IMR-90 (cell line): ENCODE measurements at regions not wholly inside any gene's neighbourhood (a gene's known extent, or its start where the extent isn't known, plus 50 kb on each side); places are given as distances from the start of the nearest gene placed in this dataset.

Experiments used
- ATAC-seq: fragments of 200-7000 bp; cut with Tn5 transposase; 2 replicates; pipeline ENCODE4 v1.9.1; 2020; ENCODE audit warnings: low read depth, mild to moderate bottlenecking, moderate library complexity
- BruUV-seq: library from RNA; stranded (reverse); fragments of 400-500 nt; replicated peaks from 2 replicates; lab custom pipeline; 2021; lab: Mats Ljungman, UMichigan
- CTCF ChIA-PET: fragments of 300-600 bp; formaldehyde crosslinking; extraction: SDS; loops from one replicate; lab custom pipeline; 2021; ENCODE audit warnings: antibody characterized with exemption; lab: Yijun Ruan, JAX
- POLR2A ChIA-PET: fragments of 300-600 bp; sonication (Branson Sonifier 250); formaldehyde crosslinking; loops from one replicate; lab custom pipeline; 2022; ENCODE audit warnings: antibody characterized with exemption; ENCODE audit not compliant: unreplicated experiment; lab: Charles Lee
- DNase-seq: peaks from one replicate; pipeline ENCODE4 v3.0.0; 2013
- H2AFZ ChIP-seq: replicated peaks from 2 replicates; pipeline ENCODE3; 2013; ENCODE audit warnings: low read length, mild to moderate bottlenecking; ENCODE audit not compliant: poor library complexity
- H2AK5ac ChIP-seq: 2 replicates; pipeline ENCODE4 v1.6.1; 2013; ENCODE audit warnings: low read depth, low read length, inconsistent platforms
- H2AK9ac ChIP-seq: replicated peaks from 2 replicates; pipeline ENCODE3; 2013; ENCODE audit warnings: mild to moderate bottlenecking, low read depth, low read length, moderate library complexity; ENCODE audit not compliant: poor library complexity
- H2BK120ac ChIP-seq: 2 replicates; pipeline ENCODE4 v1.6.1; 2013; ENCODE audit warnings: low read depth, low read length, inconsistent platforms
- H2BK15ac ChIP-seq: 3 replicates; pipeline ENCODE4 v1.6.1; 2013; ENCODE audit warnings: low read depth, low read length, inconsistent platforms
- H2BK20ac ChIP-seq: 2 replicates; pipeline ENCODE4 v1.6.1; 2013; ENCODE audit warnings: low read depth, mild to moderate bottlenecking, inconsistent platforms, low read length, moderate library complexity
- H2BK5ac ChIP-seq: 2 replicates; pipeline ENCODE4 v1.6.1; 2013; ENCODE audit warnings: mild to moderate bottlenecking, low read depth, low read length, inconsistent platforms; ENCODE audit not compliant: poor library complexity, severe bottlenecking
- H3K14ac ChIP-seq: replicated peaks from 2 replicates; pipeline ENCODE4 v1.6.1; 2013; ENCODE audit warnings: low read depth, low read length, inconsistent platforms
- H3K18ac ChIP-seq: 2 replicates; pipeline ENCODE4 v1.6.1; 2013; ENCODE audit warnings: low read depth, low read length, control low read depth
- H3K23ac ChIP-seq: 2 replicates; pipeline ENCODE4 v1.6.1; 2013; ENCODE audit warnings: low read depth, low read length, inconsistent platforms
- H3K27ac ChIP-seq: 2 replicates; pipeline ENCODE4 v1.5.1; 2013; ENCODE audit warnings: mild to moderate bottlenecking, control low read depth, low read length; ENCODE audit not compliant: insufficient read depth
- H3K27me3 ChIP-seq: 2 replicates; pipeline ENCODE4 v1.6.1; 2013; ENCODE audit warnings: low read length; ENCODE audit not compliant: control insufficient read depth, insufficient read depth
- H3K36me3 ChIP-seq: 2 replicates; pipeline ENCODE4 v1.6.1; 2013; ENCODE audit warnings: low read length, mixed read lengths; ENCODE audit not compliant: control insufficient read depth, insufficient read depth
- H3K4ac ChIP-seq: 2 replicates; pipeline ENCODE4 v1.6.1; 2013; ENCODE audit warnings: low read depth, low read length, inconsistent platforms
- H3K4me1 ChIP-seq: 2 replicates; pipeline ENCODE4 v1.6.1; 2013; ENCODE audit warnings: low read length, mixed read lengths; ENCODE audit not compliant: control insufficient read depth, insufficient read depth
- H3K4me2 ChIP-seq: 2 replicates; pipeline ENCODE4 v1.6.1; 2013; ENCODE audit warnings: low read depth, mild to moderate bottlenecking, control low read depth, low read length, moderate library complexity
- H3K4me3 ChIP-seq: 2 replicates; pipeline ENCODE4 v1.5.1; 2013; ENCODE audit warnings: low read depth, mild to moderate bottlenecking, control low read depth, low read length, moderate library complexity; ENCODE audit not compliant: insufficient read depth
- H3K56ac ChIP-seq: 2 replicates; pipeline ENCODE4 v1.6.1; 2013; ENCODE audit warnings: low read length, inconsistent platforms; ENCODE audit not compliant: insufficient read depth; ENCODE audit errors: extremely low read depth
- H3K79me1 ChIP-seq, 2 experiments: 2 replicates each; pipeline ENCODE4 v1.6.1; 2013; ENCODE audit warnings: low read length in 2 of 2, inconsistent platforms in 1 of 2, low read depth in 1 of 2
- H3K9ac ChIP-seq: 2 replicates; pipeline ENCODE4 v1.6.1; 2013; ENCODE audit warnings: low read depth, low read length, control low read depth
- H3K9me1 ChIP-seq: 2 replicates; pipeline ENCODE4 v1.6.1; 2013; ENCODE audit warnings: low read length, inconsistent platforms; ENCODE audit not compliant: insufficient read depth
- H3K9me3 ChIP-seq: 2 replicates; pipeline ENCODE4 v1.6.1; 2013; ENCODE audit warnings: low read length; ENCODE audit not compliant: control insufficient read depth, insufficient read depth
- H4K20me1 ChIP-seq: 2 replicates; pipeline ENCODE4 v1.6.1; 2013; ENCODE audit warnings: low read length, inconsistent platforms; ENCODE audit not compliant: insufficient read depth
- H4K5ac ChIP-seq: 2 replicates; pipeline ENCODE4 v1.6.1; 2013; ENCODE audit warnings: mild to moderate bottlenecking, low read depth, low read length, control low read depth
- H4K8ac ChIP-seq, 2 experiments: 2 replicates each; pipeline ENCODE4 v1.6.1; 2013; ENCODE audit warnings: low read depth in 2 of 2, low read length in 2 of 2, control low read depth in 1 of 2, inconsistent platforms in 1 of 2
- H4K91ac ChIP-seq: 2 replicates; pipeline ENCODE4 v1.6.1; 2013; ENCODE audit warnings: low read depth, low read length, inconsistent platforms; ENCODE audit not compliant: insufficient read depth
- CEBPB ChIP-seq: IDR thresholded peaks from 2 replicates; pipeline ENCODE4 v1.6.1; 2012; ENCODE audit warnings: low read depth, low read length, improper control_type of control experiment
- WGBS, 2 experiments: methylation state at CpG; one replicate each; pipeline versions ENCODE4 v1.1.5 to v1.1.7; 2013; ENCODE audit warnings: missing lambda C conversion rate in 2 of 2; ENCODE audit not compliant: insufficient read length in 1 of 2; ENCODE audit errors: extremely low coverage in 2 of 2; 5-methylcytosine and 5-hydroxymethylcytosine counted together
- dilution Hi-C: fragments of 300-500 bp; cut with HindIII; formaldehyde crosslinking; loops from one replicate; pipeline ENCODE4 v1.14.3; 2018; ENCODE audit warnings: low sequenced_read_pairs; ENCODE audit not compliant: unreplicated experiment
- in situ Hi-C: fragments of 300-500 bp; cut with MboI; formaldehyde crosslinking; loops from 3 replicates; pipeline ENCODE4 v1.14.3; 2019; ENCODE audit warnings: low sequenced_read_pairs, inconsistent platforms, mixed read lengths
- intact Hi-C: fragments of 100-400 bp; cut with micrococcal nuclease; formaldehyde crosslinking; loops from 2 replicates; pipeline ENCODE4 v1.10.0; 2022
- TF ChIP-seq, protein P1 (sequence below): fragments of 150-350 bp; IDR thresholded peaks from 2 replicates; pipeline ENCODE4 v1.6.1; 2016; ENCODE audit warnings: low read depth, mild to moderate bottlenecking, low read length, moderate library complexity, borderline replicate concordance

DNA sequence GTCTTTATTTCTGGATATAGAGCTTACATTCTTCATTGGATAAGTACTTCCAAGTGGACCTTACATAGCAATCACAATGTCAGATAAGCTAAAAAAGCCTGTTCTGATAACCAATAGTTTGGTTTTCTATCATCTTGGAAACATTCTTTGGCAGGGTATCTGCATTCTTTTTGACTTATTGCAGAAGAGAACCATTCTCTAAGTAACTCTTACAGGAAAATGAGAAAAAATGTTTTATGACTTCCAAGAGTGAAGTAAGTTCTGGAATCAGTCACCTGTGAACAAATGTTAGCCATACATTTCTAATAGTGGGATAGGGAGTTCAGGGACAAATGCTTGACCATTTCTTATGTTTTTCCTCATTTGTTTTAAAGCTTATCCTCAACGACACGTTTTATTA lies 564.0 kb downstream of the CD109 start:
- no peak overlapping the region for H3K4me2 ChIP-seq
- WGBS, 2 experiments, result no CpG with 5 or more reads among the region's 2 CpGs
- peak overlapping the region; percentile 70 for H2BK120ac ChIP-seq
- no peak overlapping the region for H2AFZ ChIP-seq
- no peak overlapping the region for H4K91ac ChIP-seq
- no peak overlapping the region for H3K56ac ChIP-seq
- no peak overlapping the region for H3K27ac ChIP-seq
- no peak for TF ChIP-seq CEBPB
- TF ChIP-seq, protein P1, sequence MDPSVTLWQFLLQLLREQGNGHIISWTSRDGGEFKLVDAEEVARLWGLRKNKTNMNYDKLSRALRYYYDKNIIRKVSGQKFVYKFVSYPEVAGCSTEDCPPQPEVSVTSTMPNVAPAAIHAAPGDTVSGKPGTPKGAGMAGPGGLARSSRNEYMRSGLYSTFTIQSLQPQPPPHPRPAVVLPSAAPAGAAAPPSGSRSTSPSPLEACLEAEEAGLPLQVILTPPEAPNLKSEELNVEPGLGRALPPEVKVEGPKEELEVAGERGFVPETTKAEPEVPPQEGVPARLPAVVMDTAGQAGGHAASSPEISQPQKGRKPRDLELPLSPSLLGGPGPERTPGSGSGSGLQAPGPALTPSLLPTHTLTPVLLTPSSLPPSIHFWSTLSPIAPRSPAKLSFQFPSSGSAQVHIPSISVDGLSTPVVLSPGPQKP, result no peak
- H3K9me3 ChIP-seq, result no peaks in the 10 kb centered on the region
- H3K18ac ChIP-seq, result 0 out of 2 replicates have a peak overlapping the region, but pooled peaks have one; percentile 39
- H3K4me3 ChIP-seq, result no peak overlapping the region
- H3K27me3 ChIP-seq, result no peaks in the 10 kb centered on the region
- ChIA-PET CTCF (no interaction called here), POLR2A (no interaction called here)
- intact Hi-C loops, result no loop called here
- peak overlapping the region in 1 of 2 experiments; percentile 53; a peak in 1 of 4 replicates for H4K8ac ChIP-seq
- H3K79me1 ChIP-seq, result no peaks in the 10 kb centered on the region
- H4K20me1 ChIP-seq, result no peaks in the 10 kb centered on the region
- no peaks in the 10 kb centered on the region for H3K36me3 ChIP-seq
- in situ Hi-C loops, result no loop called here
- no TSS peak for BruUV-seq
- H3K9me1 ChIP-seq, result no peaks in the 10 kb centered on the region
- H3K9ac ChIP-seq, result no peak overlapping the region
- H2BK5ac ChIP-seq, result peak overlapping the region; percentile 23
- no peak overlapping the region; the same call in 1 of the 2 replicates for H4K5ac ChIP-seq
- H3K14ac ChIP-seq, result no peak overlapping the region; the same call in 1 of the 2 replicates
- ATAC-seq (peak; percentile 47), DNase-seq (peak; percentile 60)
- H2BK20ac ChIP-seq, result peak overlapping the region; percentile 76
- peaks cover 4% of the 10 kb centered on the region for H3K4me1 ChIP-seq
- H3K23ac ChIP-seq, result no peak overlapping the region; the same call in 1 of the 2 replicates
- dilution Hi-C loops, result no loop called here
- H2BK15ac ChIP-seq, result peak overlapping the region; percentile 74; the same call in 1 of the 3 replicates
- H2AK9ac ChIP-seq, result no peak overlapping the region
- H2AK5ac ChIP-seq, result no peak overlapping the region
- no peak overlapping the region; the same call in 1 of the 2 replicates for H3K4ac ChIP-seq
